Cerebellar nuclear complex (tissue), 1 donor: ENCODE measurements at regions not wholly inside any gene's neighbourhood (a gene's known extent, or its start where the extent isn't known, plus 50 kb on each side); places are given as distances from the start of the nearest gene placed in this dataset.
"Not testable (repeated sequence)": the region's sequence is repeated elsewhere in the genome, so short reads cannot be mapped to it uniquely, and the experiment has no call there.

ENCODE experiments used
- DNase-seq, 2 experiments: peaks; one replicate each; lab custom pipeline; 2025; lab: John Stamatoyannopoulos, UW

- DNase-seq, result not testable (repeated sequence)
Observed at GRCh38 chr5:17083276-17083675, 134.2 kb upstream of the BASP1 start.

DNA sequence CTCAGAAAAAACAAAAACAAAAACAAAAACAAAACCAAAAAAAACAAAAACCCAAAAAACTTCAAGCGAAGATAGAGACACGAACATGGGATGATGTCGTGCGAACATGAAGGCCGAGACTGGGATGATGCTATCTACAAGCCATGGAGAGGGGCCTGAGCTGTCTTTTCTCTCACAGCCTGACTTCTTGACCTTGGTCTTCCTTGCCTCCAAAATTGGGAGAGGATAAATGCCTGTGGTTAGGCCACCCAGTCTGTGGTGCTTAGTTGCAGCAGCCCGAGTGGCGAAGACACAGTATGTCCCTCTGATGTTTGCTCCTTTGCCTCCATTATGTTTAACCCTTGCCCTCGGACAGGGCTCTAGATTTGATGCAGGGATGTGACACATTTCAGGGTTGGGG, 130.4 kb upstream of the BASP1 start:
- DNase-seq, result no peak

GRCh38 chr5:17088051-17088450, 129.4 kb upstream of the BASP1 start:
- no peak for DNase-seq

DNA sequence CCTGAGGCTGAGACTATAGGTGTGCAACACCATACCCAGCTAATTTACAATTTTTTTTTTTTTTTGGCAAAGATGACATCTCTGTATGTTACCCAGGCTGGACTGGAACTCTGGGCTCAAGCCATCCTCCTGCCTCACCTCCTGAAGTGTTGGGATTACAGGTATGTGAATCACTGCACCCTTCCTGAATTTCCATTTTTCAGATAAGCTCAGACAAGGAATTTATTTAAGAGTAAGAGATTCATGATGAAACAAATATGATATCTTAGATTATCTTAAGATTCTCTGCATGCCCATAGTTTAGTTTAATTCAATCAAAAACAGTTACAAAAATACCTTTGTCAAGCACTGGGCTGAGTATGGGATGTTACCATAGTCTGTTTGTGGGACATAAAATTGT, 128.4 kb upstream of the BASP1 start:
- no peak for DNase-seq

DNA sequence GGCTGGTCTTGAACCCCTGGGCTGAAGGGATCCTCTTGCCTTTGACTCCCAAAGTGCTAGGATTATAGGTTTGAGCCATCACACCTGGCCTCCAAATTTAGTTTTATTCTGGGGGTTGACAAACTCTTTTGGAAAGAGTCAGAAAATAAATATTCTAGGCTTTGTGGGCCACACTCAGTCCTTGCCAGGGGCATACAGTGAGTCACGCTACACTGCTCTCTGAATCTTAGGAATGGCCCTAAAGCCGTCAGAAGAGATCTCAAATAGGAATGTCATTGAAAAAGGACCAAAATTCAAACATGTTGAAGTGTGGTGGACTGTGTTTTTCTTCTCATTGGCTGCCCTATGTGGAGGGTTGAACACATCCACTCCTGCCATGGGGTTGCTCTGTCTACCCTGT, 127.7 kb upstream of the BASP1 start:
- DNase-seq, result no peak

- DNase-seq, result no peak
Observed at GRCh38 chr5:17090839-17091238, 126.6 kb upstream of the BASP1 start.

- no peak for DNase-seq
Observed at GRCh38 chr5:17094830-17095229, 122.6 kb upstream of the BASP1 start.

- no peak for DNase-seq
Observed at GRCh38 chr5:17096952-17097695, 120.3 kb upstream of the BASP1 start.

GRCh38 chr5:17099946-17100345, 117.5 kb upstream of the BASP1 start:
- DNase-seq, result no peak

- DNase-seq, result no peak
Observed at GRCh38 chr5:17103461-17103860, 114.0 kb upstream of the BASP1 start.

DNA sequence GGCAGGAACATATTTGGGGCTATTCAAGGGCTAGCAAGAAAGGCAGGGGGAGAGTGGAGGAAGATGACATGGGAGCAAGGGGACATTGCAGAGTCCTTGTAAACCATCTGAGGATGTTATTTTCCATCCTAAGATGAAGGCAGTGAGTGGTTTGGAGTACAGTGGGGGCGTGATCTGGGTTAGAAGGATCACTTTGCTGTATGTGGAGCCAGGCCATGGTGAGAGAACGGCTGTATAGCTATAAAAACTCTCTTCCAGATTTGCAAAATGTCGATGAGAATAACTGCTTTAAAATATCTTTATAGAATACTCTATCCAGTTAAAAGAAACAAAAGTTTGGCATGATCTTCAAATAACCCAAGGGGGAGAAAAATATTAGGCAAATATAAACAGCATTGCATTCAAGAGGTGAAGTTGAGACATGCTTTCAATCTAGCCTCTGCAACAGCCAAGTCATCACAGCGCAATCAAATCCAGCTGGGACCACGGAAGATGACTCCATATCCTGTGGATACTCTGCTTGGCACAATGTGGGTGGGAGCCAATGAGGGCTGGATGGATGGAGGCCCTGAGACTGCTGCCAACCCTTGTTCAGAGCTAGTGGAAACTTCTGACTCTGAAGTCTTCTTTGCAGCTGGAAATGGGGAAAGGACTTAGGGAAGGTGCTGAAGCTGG, 111.5 kb upstream of the BASP1 start:
- DNase-seq, result no peak

- no peak for DNase-seq
Observed at GRCh38 chr5:17106521-17106920, 110.9 kb upstream of the BASP1 start.

GRCh38 chr5:17112091-17112716, 105.2 kb upstream of the BASP1 start:
- not testable (repeated sequence) for DNase-seq

DNA sequence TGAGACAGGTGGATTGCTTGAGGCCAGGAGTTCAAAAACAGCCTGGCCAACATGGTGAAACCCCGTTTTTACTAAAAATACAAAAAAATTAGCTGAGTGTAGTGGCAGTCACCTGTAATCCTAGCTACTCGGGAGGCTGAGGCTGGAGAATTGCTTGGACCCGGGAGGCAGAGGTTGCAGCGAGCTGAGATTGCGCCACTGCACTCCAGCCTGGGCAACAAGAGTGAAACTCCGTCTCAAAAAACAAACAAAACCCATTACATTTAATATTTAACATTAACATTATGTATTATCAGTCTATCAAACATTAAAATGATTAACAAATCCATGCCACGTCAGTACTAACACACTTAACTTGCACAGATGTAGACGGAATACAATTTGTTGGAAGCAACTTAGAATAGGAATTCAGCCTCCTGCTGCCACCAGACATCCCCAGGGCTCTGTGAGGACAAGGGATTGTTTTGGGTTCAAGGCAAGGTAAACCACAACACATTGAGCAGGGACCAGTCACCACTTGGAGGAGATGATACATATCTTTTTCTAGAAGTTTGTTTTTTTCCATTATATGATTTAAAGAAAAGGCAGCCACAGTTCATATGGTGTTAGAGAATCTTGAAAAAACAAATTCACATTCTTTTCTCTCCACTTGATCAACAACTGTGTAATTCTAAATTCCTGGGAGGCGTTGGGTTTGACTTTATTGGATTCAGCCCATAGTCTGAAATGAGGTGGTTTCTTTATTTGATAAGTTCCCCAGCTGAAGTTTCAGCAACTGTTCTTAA, 104.1 kb upstream of the BASP1 start:
- no peak for DNase-seq

GRCh38 chr5:17114233-17114632, 103.2 kb upstream of the BASP1 start:
- no peak for DNase-seq

- no peak for DNase-seq
Observed at GRCh38 chr5:17114715-17115599, 102.5 kb upstream of the BASP1 start.

DNA sequence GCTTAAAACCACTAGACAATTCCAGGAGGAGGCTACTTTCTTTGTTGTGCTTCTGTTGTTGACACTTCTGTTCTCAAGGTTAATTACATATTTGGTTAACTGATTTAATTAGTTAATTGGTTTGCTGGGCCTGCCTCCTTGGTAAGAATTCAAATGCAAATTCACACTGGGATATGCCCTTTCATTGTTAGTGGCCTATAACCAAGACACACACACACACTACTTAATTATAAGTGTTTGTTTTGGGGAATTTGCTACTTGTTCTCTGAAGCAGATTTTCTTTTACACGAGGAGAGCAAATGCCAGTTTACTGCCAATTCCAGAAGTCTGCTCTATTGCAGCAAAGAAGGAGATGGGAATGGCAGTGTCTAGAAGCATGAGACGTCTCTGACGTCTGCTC, 101.6 kb upstream of the BASP1 start:
- no peak for DNase-seq

DNA sequence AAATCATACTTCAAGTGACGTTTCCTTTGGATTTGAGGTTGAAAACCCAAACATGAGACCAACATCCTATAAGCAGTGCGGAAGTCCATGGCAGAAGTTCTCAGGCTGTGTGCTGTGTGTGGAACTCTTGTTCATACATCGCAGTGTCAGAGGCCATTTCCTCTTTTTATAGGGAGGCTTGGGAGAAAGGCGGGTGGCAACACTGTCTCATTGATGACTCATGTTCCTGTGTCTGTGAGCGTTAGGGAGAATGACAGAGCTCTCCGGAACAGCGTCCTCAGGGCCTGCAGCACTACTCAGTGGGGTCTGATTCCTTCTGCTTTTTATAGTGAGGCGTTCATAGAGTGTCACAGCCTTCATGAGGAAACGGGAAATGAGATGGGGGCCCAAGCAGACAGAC, 98.8 kb upstream of the BASP1 start:
- no peak for DNase-seq

DNA sequence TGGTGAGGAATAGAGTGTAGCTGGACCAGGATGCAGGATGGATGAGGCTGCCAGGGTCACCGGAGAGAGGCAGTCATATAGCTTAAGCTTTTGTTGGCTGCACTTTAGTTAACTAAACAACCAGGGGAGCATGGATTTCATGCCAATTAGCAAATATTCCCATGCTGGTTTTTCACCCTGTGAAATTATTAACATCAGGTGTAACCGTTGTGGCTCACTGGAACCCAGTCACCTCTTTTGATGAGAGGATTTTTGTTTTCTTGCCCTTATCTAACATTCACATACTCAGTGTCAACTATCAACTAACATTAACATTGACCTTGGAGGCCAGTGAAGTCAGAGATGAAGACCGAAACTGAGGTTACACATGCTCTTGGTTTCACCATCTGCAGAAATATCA, 97.2 kb upstream of the BASP1 start:
- no peak for DNase-seq

DNA sequence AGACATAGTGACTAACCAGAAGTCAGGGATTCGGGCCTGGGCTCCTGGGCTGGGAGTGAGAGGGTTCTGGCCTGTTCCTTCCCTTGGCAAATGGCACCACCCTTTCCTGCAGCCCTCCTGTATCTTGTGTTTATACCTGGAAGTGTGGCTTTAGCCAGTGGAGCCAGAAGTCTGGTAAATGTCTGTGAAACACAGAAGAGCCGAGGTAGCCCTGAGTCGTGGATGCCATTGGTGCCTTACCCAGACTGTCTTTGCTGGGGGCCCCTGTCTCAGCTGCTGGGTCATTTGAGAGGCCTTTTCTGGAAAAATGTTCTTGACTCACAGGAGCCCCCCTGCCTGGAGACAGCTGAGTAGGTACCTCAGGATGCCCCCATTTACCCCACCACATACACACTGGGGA, 95.7 kb upstream of the BASP1 start:
- no peak for DNase-seq

DNA sequence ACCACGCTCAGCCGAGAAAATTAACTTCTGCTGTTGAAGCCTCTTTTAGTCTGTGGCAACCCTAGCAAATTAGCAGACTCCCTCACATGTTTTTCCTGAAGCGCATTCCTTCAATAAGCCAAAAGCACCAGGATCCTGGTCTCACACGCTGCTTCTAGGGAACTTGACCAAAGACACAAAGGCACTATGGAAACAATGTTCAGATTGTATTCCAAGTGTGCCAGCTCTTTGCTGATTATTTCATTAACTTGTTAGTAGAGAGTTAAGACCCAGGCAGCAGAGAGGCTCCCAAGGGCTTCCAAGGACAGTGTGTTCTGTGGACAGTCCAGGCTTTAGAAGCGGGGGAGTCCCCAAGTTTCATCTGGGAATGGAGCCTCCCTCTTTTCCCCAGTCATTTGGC, 94.4 kb upstream of the BASP1 start:
- DNase-seq, result no peak

DNA sequence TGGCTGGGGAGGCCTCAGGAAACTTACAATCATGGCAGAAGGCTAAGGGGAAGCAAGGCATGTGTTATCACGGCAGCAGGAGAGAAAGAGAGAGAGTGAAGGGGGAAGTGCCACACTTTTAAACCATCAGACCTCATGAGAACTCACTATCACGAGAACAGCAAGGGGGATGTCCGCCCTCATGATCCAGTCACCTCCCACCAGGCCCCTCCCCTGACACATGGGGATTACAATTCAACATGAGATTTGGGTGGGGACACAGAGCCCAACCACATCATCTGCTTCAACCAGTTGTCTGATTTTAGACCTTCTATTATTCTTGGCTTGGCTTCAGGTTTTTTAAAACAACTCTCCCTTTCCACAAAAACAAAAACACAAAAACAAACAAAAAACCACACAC, 93.7 kb upstream of the BASP1 start:
- not testable (repeated sequence) for DNase-seq
